MM.1S (cell line): ENCODE measurements at regions not wholly inside any gene's neighbourhood (a gene's known extent, or its start where the extent isn't known, plus 50 kb on each side); places are given as distances from the start of the nearest gene placed in this dataset.
A peak's percentile ranks its signal among the peaks of the same experiment; 100 is the strongest.

Experiments used
- DNase-seq: peaks from one replicate; pipeline ENCODE4 v3.0.0-alpha.2; 2015
- H2AFZ ChIP-seq: fragments of 300-600 bp; sonication (generic); 2 replicates; pipeline ENCODE4 v1.6.0; 2016; ENCODE audit warnings: antibody characterized with exemption, low read length
- H3F3A ChIP-seq: fragments of 300-600 bp; sonication (generic); 2 replicates; pipeline ENCODE4 v1.6.1; 2016; ENCODE audit warnings: mild to moderate bottlenecking, antibody characterized with exemption, low read length, moderate library complexity, mixed read lengths; ENCODE audit not compliant: insufficient read depth
- H3K27ac ChIP-seq: fragments of 300-600 bp; sonication (generic); 2 replicates; pipeline ENCODE4 v1.5.1; 2016; ENCODE audit warnings: mild to moderate bottlenecking, low read length
- H3K27me3 ChIP-seq: fragments of 300-600 bp; sonication (generic); replicated peaks from 2 replicates; pipeline ENCODE4 v1.6.0; 2016; ENCODE audit warnings: low read length; ENCODE audit not compliant: insufficient read depth
- H3K36me3 ChIP-seq: fragments of 300-600 bp; sonication (generic); replicated peaks from 2 replicates; pipeline ENCODE4 v1.6.1; 2016; ENCODE audit warnings: mild to moderate bottlenecking, low read length, mixed read lengths; ENCODE audit not compliant: insufficient read depth
- H3K4me1 ChIP-seq: fragments of 300-600 bp; sonication (generic); 2 replicates; pipeline ENCODE4 v1.6.1; 2016; ENCODE audit warnings: low read length, mixed read lengths
- H3K4me2 ChIP-seq: fragments of 300-600 bp; sonication (generic); 2 replicates; pipeline ENCODE4 v1.6.0; 2016; ENCODE audit warnings: low read depth, low read length
- H3K4me3 ChIP-seq: fragments of 300-600 bp; sonication (generic); 2 replicates; pipeline ENCODE4 v1.5.1; 2016; ENCODE audit warnings: low read length, mixed read lengths
- H3K79me2 ChIP-seq: fragments of 300-600 bp; sonication (generic); 2 replicates; pipeline ENCODE4 v1.6.1; 2016; ENCODE audit warnings: mixed run types, low read length, mixed read lengths
- H3K9ac ChIP-seq: fragments of 300-600 bp; sonication (generic); 2 replicates; pipeline ENCODE4 v1.6.1; 2016; ENCODE audit warnings: low read length, mixed read lengths
- H3K9me2 ChIP-seq: fragments of 300-600 bp; sonication (generic); replicated peaks from 2 replicates; pipeline ENCODE4 v1.6.1; 2016; ENCODE audit warnings: mild to moderate bottlenecking, low read length, mixed read lengths; ENCODE audit not compliant: insufficient read depth
- H3K9me3 ChIP-seq: fragments of 300-600 bp; sonication (generic); replicated peaks from 2 replicates; pipeline ENCODE4 v1.6.1; 2016; ENCODE audit warnings: mild to moderate bottlenecking, low read length, mixed read lengths; ENCODE audit not compliant: insufficient read depth
- H4K20me1 ChIP-seq: fragments of 300-600 bp; sonication (generic); 2 replicates; pipeline ENCODE4 v1.6.1; 2016; ENCODE audit warnings: mild to moderate bottlenecking, low read length, moderate library complexity, mixed read lengths; ENCODE audit not compliant: insufficient read depth
- EZH2 ChIP-seq: fragments of 300-600 bp; sonication (generic); optimal IDR thresholded peaks from 2 replicates; pipeline ENCODE3; 2017; ENCODE audit warnings: low read depth, mild to moderate bottlenecking, antibody characterized with exemption, low read length, mixed read lengths
- EZH2phosphoT487 ChIP-seq: fragments of 300-600 bp; sonication (generic); IDR thresholded peaks from 2 replicates; pipeline ENCODE4 v1.6.1; 2018; ENCODE audit warnings: antibody characterized with exemption, low read length
- TF ChIP-seq, protein P1 (sequence below): fragments of 300-600 bp; sonication (generic); IDR thresholded peaks from 2 replicates; pipeline ENCODE4 v1.5.1; 2016; ENCODE audit warnings: antibody characterized with exemption, low read length, mixed read lengths

DNA sequence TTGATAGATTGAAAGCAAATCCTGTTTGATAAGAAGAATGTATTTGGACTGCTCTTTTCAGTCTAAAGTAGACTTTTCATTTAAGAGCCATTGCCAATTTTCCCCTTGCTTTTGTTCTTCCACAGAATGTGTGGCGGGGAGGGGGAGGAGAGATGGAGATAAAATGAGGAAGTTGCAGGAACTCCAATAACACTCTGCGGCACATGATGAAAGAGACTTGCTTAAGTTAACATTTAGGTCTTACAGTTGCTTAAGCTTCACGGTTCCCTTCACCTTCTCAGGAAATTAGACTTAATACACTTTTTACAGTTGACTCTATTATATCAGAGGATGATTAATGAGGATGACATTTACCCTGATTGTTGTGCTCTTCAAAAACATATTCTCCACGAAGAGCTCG is 537.3 kb downstream of the TMTC2 start:
- no peak overlapping the region for H3K4me3 ChIP-seq
- no peaks in the 10 kb centered on the region for H3K36me3 ChIP-seq
- no peaks in the 10 kb centered on the region for H3K27me3 ChIP-seq
- no peak overlapping the region for H2AFZ ChIP-seq
- no peak overlapping the region for H3K9ac ChIP-seq
- H4K20me1 ChIP-seq, result no peaks in the 10 kb centered on the region
- no peak overlapping the region for H3K4me2 ChIP-seq
- TF ChIP-seq EZH2, result no peak
- TF ChIP-seq EZH2phosphoT487, result no peak
- TF ChIP-seq, protein P1, sequence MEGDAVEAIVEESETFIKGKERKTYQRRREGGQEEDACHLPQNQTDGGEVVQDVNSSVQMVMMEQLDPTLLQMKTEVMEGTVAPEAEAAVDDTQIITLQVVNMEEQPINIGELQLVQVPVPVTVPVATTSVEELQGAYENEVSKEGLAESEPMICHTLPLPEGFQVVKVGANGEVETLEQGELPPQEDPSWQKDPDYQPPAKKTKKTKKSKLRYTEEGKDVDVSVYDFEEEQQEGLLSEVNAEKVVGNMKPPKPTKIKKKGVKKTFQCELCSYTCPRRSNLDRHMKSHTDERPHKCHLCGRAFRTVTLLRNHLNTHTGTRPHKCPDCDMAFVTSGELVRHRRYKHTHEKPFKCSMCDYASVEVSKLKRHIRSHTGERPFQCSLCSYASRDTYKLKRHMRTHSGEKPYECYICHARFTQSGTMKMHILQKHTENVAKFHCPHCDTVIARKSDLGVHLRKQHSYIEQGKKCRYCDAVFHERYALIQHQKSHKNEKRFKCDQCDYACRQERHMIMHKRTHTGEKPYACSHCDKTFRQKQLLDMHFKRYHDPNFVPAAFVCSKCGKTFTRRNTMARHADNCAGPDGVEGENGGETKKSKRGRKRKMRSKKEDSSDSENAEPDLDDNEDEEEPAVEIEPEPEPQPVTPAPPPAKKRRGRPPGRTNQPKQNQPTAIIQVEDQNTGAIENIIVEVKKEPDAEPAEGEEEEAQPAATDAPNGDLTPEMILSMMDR, result no peak
- no peak overlapping the region for H3K27ac ChIP-seq
- H3K9me3 ChIP-seq, result no peaks in the 10 kb centered on the region
- H3F3A ChIP-seq, result no peaks in the 10 kb centered on the region
- DNase-seq, result no peak
- no peaks in the 10 kb centered on the region for H3K9me2 ChIP-seq
- H3K79me2 ChIP-seq, result no peaks in the 10 kb centered on the region
- no peaks in the 10 kb centered on the region for H3K4me1 ChIP-seq

DNA sequence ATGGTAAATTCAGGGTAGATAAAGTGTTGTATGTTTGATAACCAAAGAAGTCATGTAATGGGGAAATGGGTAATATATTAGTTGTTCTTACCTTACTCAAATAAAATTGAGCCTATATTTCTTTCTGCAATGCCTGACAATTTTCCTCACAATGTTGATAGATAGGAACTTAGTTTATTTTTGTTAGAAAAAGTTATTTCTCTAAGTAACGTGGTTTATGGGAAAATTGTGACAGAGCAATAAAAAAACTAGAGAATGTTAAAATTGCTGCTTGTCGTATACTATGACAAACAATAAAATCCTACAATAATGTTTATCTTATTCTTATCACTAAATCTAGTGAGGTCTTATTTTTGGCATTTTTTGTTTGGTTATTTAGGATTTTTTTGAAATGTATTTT is 534.1 kb downstream of the TMTC2 start:
- Histone ChIP-seq H3F3A (no peaks in the 10 kb centered on the region), H3K4me3 (no peak overlapping the region), H3K9me2 (no peaks in the 10 kb centered on the region), H3K27ac (no peak overlapping the region), H3K4me1 (no peaks in the 10 kb centered on the region), H3K79me2 (no peaks in the 10 kb centered on the region), H4K20me1 (no peaks in the 10 kb centered on the region), H3K27me3 (no peaks in the 10 kb centered on the region), H2AFZ (no peak overlapping the region), H3K9me3 (no peaks in the 10 kb centered on the region), H3K36me3 (no peaks in the 10 kb centered on the region), H3K9ac (no peak overlapping the region), H3K4me2 (no peak overlapping the region)
- TF ChIP-seq, protein P1, result no peak
- TF ChIP-seq EZH2phosphoT487, result no peak
- no peak for DNase-seq

DNA sequence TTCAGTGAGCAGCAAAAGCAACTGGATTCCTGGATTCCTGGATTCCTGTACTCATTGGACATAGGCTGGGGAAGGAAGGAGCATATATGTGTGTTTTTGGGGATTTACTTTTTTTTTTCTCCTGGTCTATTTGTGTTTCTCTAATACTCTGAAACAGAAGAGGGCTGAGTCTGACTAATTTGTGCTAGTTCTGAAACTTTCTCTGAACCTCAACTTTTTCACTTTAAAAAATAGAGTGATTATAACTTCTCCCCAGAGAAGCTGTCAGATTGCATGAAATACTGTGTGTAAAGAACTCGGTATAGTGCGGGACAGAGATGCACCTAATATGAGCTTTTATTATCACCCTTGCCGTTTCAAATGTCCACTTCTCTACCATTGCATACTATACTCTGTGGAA is 529.5 kb downstream of the TMTC2 start:
- Histone ChIP-seq H2AFZ (no peak overlapping the region), H3K36me3 (no peaks in the 10 kb centered on the region), H3K79me2 (no peaks in the 10 kb centered on the region), H3K9me3 (no peaks in the 10 kb centered on the region), H3K4me1 (no peaks in the 10 kb centered on the region), H3F3A (no peaks in the 10 kb centered on the region), H3K4me3 (no peak overlapping the region), H4K20me1 (no peaks in the 10 kb centered on the region), H3K27me3 (no peaks in the 10 kb centered on the region), H3K27ac (no peak overlapping the region), H3K4me2 (no peak overlapping the region), H3K9ac (no peak overlapping the region), H3K9me2 (no peaks in the 10 kb centered on the region)
- peak; percentile 12 for DNase-seq
- TF ChIP-seq EZH2phosphoT487 (no peak), EZH2 (no peak)
- TF ChIP-seq, protein P1, result no peak
